GM21360 (cell line): ENCODE measurements at regions not wholly inside any gene's neighbourhood (a gene's known extent, or its start where the extent isn't known, plus 50 kb on each side); places are given as distances from the start of the nearest gene placed in this dataset.
"Not testable (repeated sequence)": the region's sequence is repeated elsewhere in the genome, so short reads cannot be mapped to it uniquely, and the experiment has no call there.

ENCODE experiments used
- ATAC-seq: cut with Tn5 transposase; IDR thresholded peaks from one replicate; pipeline ENCODE4 v1.9.1; 2021; ENCODE audit warnings: mild to moderate bottlenecking, moderate library complexity; ENCODE audit not compliant: unreplicated experiment

- ATAC-seq: no peak
Observed at GRCh38 chr15:61376516-61376915, 147.4 kb upstream of the RORA start.

GRCh38 chr15:61374848-61375247, 145.7 kb upstream of the RORA start:
- no peak for ATAC-seq

- ATAC-seq: no peak
Observed at GRCh38 chr15:61367953-61368352, 138.9 kb upstream of the RORA start.

GRCh38 chr15:61364871-61365270, 135.8 kb upstream of the RORA start:
- no peak for ATAC-seq

GRCh38 chr15:61362912-61363311, 133.8 kb upstream of the RORA start:
- ATAC-seq: not testable (repeated sequence)

GRCh38 chr15:61344293-61344692, 115.2 kb upstream of the RORA start:
- ATAC-seq: no peak

GRCh38 chr15:61342390-61342789, 113.3 kb upstream of the RORA start:
- no peak for ATAC-seq

- no peak for ATAC-seq
Observed at GRCh38 chr15:61339516-61339915, 110.4 kb upstream of the RORA start.

- no peak for ATAC-seq
Observed at GRCh38 chr15:61337541-61337940, 108.4 kb upstream of the RORA start.

- ATAC-seq: no peak
Observed at GRCh38 chr15:61336026-61336638, 107.0 kb upstream of the RORA start.

- not testable (repeated sequence) for ATAC-seq
Observed at GRCh38 chr15:61334714-61335113, 105.6 kb upstream of the RORA start.

GRCh38 chr15:61331019-61331418, 101.9 kb upstream of the RORA start:
- no peak for ATAC-seq

GRCh38 chr15:61327019-61327631, 98.0 kb upstream of the RORA start:
- peak; percentile 73 for ATAC-seq

GRCh38 chr15:61319892-61320291, 90.8 kb upstream of the RORA start:
- ATAC-seq: no peak

GRCh38 chr15:61318802-61319525, 89.9 kb upstream of the RORA start:
- ATAC-seq: no peak

- no peak for ATAC-seq
Observed at GRCh38 chr15:61318301-61318700, 89.2 kb upstream of the RORA start.

- no peak for ATAC-seq
Observed at GRCh38 chr15:61315471-61315870, 86.4 kb upstream of the RORA start.

GRCh38 chr15:61314427-61314826, 85.3 kb upstream of the RORA start:
- no peak for ATAC-seq

GRCh38 chr15:61309617-61310016, 80.5 kb upstream of the RORA start:
- ATAC-seq: no peak

- ATAC-seq: no peak
Observed at GRCh38 chr15:61309031-61309511, 80.0 kb upstream of the RORA start.

GRCh38 chr15:61308437-61308836, 79.3 kb upstream of the RORA start:
- ATAC-seq: no peak

GRCh38 chr15:61307474-61307873, 78.4 kb upstream of the RORA start:
- ATAC-seq: no peak
